CD4-positive, alpha-beta T cell (primary cell): ENCODE measurements at regions not wholly inside any gene's neighbourhood (a gene's known extent, or its start where the extent isn't known, plus 50 kb on each side); places are given as distances from the start of the nearest gene placed in this dataset.

ENCODE experiments used
- ATAC-seq: fragments of 200-7000 bp; cut with Tn5 transposase; one replicate; pipeline ENCODE4 v1.10.0; 2022; ENCODE audit warnings: mild to moderate bottlenecking; ENCODE audit not compliant: poor library complexity
- CTCF ChIA-PET: fragments of 350-600 bp; sonication (Branson Sonifier 250); formaldehyde crosslinking; loops from one replicate; lab custom pipeline; 2021; ENCODE audit warnings: antibody characterized with exemption, inconsistent platforms; lab: Charles Lee
- POLR2A ChIA-PET: fragments of 350-600 bp; sonication (Branson Sonifier 250); formaldehyde crosslinking; loops from one replicate; lab custom pipeline; 2021; ENCODE audit warnings: antibody characterized with exemption, inconsistent platforms; lab: Charles Lee
- DNase-seq, 14 experiments: peaks; one replicate each; pipeline ENCODE4 v3.0.0-alpha.2; 2013 to 2020; ENCODE audit warnings: mixed read lengths in 2 of 14
- H3K27ac ChIP-seq, 2 donors: one replicate each; pipeline versions ENCODE4 v1.5.1 to v1.7.0; 2013; ENCODE audit warnings: low read length in 2 of 2, low read depth in 1 of 2, mild to moderate bottlenecking in 1 of 2
- H3K27me3 ChIP-seq, 2 experiments: 1 replicate in 1 of 2; 2 replicates in 1 of 2; pipeline versions ENCODE4 v1.6.1 to v1.7.0; 2013; ENCODE audit warnings: low read length in 2 of 2, control low read depth in 1 of 2, mild to moderate bottlenecking in 1 of 2, moderate library complexity in 1 of 2; ENCODE audit not compliant: insufficient read depth in 2 of 2, control insufficient read depth in 1 of 2
- H3K36me3 ChIP-seq: one replicate; pipeline ENCODE4 v1.6.1; 2013; ENCODE audit warnings: low read length, control low read depth; ENCODE audit not compliant: insufficient read depth
- H3K4me1 ChIP-seq: one replicate; pipeline ENCODE4 v1.6.1; 2013; ENCODE audit warnings: low read length, control low read depth; ENCODE audit not compliant: insufficient read depth
- H3K4me3 ChIP-seq: one replicate; pipeline ENCODE4 v1.5.1; 2013; ENCODE audit warnings: mild to moderate bottlenecking, low read length, moderate library complexity
- H3K9me3 ChIP-seq, 2 experiments: 1 replicate in 1 of 2; 2 replicates in 1 of 2; pipeline versions ENCODE4 v1.6.1 to v1.7.0; 2013; ENCODE audit warnings: low read length in 2 of 2, mild to moderate bottlenecking in 2 of 2, control low read depth in 1 of 2, moderate library complexity in 1 of 2; ENCODE audit not compliant: control insufficient read depth in 1 of 2, insufficient read depth in 1 of 2
- H3K27ac Mint-ChIP-seq: one replicate; pipeline ENCODE4 v1.8.0; 2020; ENCODE audit warnings: mixed read lengths
- H3K27me3 Mint-ChIP-seq: one replicate; pipeline ENCODE4 v1.8.0; 2021; ENCODE audit warnings: mixed read lengths
- H3K36me3 Mint-ChIP-seq: one replicate; pipeline ENCODE4 v1.8.0; 2021; ENCODE audit warnings: low read depth, mixed read lengths
- H3K4me1 Mint-ChIP-seq: one replicate; pipeline ENCODE4 v1.8.0; 2021; ENCODE audit warnings: low read depth, mixed read lengths
- H3K4me3 Mint-ChIP-seq: one replicate; pipeline ENCODE4 v1.8.0; 2020; ENCODE audit warnings: mild to moderate bottlenecking, mixed read lengths
- H3K9me3 Mint-ChIP-seq: one replicate; pipeline ENCODE4 v1.8.0; 2020; ENCODE audit warnings: mixed read lengths
- intact Hi-C, 2 experiments: fragments of 100-400 bp; cut with DNase I in 1 of 2; cut with micrococcal nuclease in 1 of 2; formaldehyde crosslinking; loops; one replicate each; pipeline versions ENCODE4 v1.15.1 to v1.9.0; 2023 to 2025; cut with DNase I, micrococcal nuclease
- TF ChIP-seq, protein P1 (sequence below): fragments of 200-600 bp; IDR thresholded peaks from one replicate; pipeline ENCODE4 v1.8.0; 2022; ENCODE audit warnings: antibody characterized with exemption, mild to moderate bottlenecking

- H3K4me3 ChIP-seq = peak overlapping the region; percentile 50
- DNase-seq (peak in 4 of 14 experiments; percentile 51 to 74 (median 66)), ATAC-seq (peak; percentile 28)
- peaks cover 91% of the 10 kb centered on the region for H3K4me1 Mint-ChIP-seq
- no peaks in the 10 kb centered on the region for H3K9me3 ChIP-seq
- no peaks in the 10 kb centered on the region for H3K36me3 Mint-ChIP-seq
- intact Hi-C loops = loop anchor here (1.0 to 10.0 kb wide), 3 partner anchors 36 to 91 kb away; no protein-coding TSS in a partner anchor
- H3K27ac ChIP-seq = peak overlapping the region; percentile 38 to 79
- H3K27ac Mint-ChIP-seq = peak overlapping the region; percentile 88
- H3K9me3 Mint-ChIP-seq = peaks cover 2% of the 10 kb centered on the region
- peaks cover 72% of the 10 kb centered on the region for H3K4me1 ChIP-seq
- peak overlapping the region; percentile 70 for H3K4me3 Mint-ChIP-seq
- TF ChIP-seq, protein P1, sequence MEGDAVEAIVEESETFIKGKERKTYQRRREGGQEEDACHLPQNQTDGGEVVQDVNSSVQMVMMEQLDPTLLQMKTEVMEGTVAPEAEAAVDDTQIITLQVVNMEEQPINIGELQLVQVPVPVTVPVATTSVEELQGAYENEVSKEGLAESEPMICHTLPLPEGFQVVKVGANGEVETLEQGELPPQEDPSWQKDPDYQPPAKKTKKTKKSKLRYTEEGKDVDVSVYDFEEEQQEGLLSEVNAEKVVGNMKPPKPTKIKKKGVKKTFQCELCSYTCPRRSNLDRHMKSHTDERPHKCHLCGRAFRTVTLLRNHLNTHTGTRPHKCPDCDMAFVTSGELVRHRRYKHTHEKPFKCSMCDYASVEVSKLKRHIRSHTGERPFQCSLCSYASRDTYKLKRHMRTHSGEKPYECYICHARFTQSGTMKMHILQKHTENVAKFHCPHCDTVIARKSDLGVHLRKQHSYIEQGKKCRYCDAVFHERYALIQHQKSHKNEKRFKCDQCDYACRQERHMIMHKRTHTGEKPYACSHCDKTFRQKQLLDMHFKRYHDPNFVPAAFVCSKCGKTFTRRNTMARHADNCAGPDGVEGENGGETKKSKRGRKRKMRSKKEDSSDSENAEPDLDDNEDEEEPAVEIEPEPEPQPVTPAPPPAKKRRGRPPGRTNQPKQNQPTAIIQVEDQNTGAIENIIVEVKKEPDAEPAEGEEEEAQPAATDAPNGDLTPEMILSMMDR = peak; percentile 47
- H3K27me3 Mint-ChIP-seq = no peaks in the 10 kb centered on the region
- no peaks in the 10 kb centered on the region for H3K27me3 ChIP-seq
- ChIA-PET CTCF (interaction anchor here (1.2 to 3.0 kb wide), 8 partner anchors 10 to 106 kb away, joined by 4 to 16 read pairs (median 11); no protein-coding TSS in a partner anchor), POLR2A (interaction anchor here (0.9 to 6.1 kb wide), 11 partner anchors 11 to 160 kb away, joined by 3 to 42 read pairs (median 21); no protein-coding TSS in a partner anchor)
- H3K36me3 ChIP-seq = no peaks in the 10 kb centered on the region
Observed at GRCh38 chr10:33115738-33116719, 158.0 kb upstream of the ITGB1 start.

DNA sequence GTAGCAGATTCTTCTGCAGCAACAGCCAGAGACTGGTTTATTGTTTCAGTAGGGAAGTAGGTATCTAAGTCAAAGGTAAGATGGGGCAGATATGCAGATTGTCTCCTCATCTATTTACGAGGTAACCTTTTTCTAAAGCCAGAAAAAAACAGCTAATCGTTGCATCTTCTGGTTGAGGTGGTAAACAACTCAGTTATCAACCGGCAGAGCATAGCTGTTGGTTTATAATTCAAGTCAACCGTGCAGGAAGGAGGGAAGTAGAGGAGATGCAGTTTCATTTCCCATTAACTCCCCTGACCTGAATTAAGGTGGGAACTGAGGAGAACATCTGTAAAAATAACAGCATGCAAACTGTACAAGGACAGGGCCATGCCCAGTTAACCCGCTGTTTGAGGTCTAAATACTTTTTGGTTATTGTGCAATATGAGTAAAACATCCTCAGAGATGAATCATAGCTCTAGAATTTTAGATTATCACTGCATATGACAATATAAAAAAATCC is 156.5 kb upstream of the ITGB1 start:
- no peaks in the 10 kb centered on the region for H3K9me3 Mint-ChIP-seq
- peak overlapping the region; percentile 50 for H3K4me3 ChIP-seq
- TF ChIP-seq, protein P1 = no peak
- H3K27ac ChIP-seq = peak overlapping the region; percentile 33 to 79
- H3K27ac Mint-ChIP-seq = peak overlapping the region; percentile 75
- no peaks in the 10 kb centered on the region for H3K27me3 ChIP-seq
- no peaks in the 10 kb centered on the region for H3K9me3 ChIP-seq
- no peaks in the 10 kb centered on the region for H3K27me3 Mint-ChIP-seq
- peak in 4 of 14 experiments; percentile 34 to 76 (median 70) for DNase-seq
- H3K36me3 Mint-ChIP-seq = no peaks in the 10 kb centered on the region
- CTCF ChIA-PET = interaction anchor here (0.6 to 3.0 kb wide), 3 partner anchors 41 to 105 kb away, joined by 3 to 15 read pairs (median 8); no protein-coding TSS in a partner anchor
- H3K4me1 ChIP-seq = peaks cover 82% of the 10 kb centered on the region
- peaks cover 91% of the 10 kb centered on the region for H3K4me1 Mint-ChIP-seq
- H3K36me3 ChIP-seq = no peaks in the 10 kb centered on the region
- peak; percentile 47 for ATAC-seq
- POLR2A ChIA-PET = interaction anchor here (1.4 to 6.1 kb wide), 8 partner anchors 12 to 105 kb away, joined by 4 to 42 read pairs (median 28); no protein-coding TSS in a partner anchor
- intact Hi-C loops = loop anchor here (5.0 to 10.0 kb wide), 2 partner anchors 90 to 92 kb away; no protein-coding TSS in a partner anchor
- peak overlapping the region; percentile 51 for H3K4me3 Mint-ChIP-seq

DNA sequence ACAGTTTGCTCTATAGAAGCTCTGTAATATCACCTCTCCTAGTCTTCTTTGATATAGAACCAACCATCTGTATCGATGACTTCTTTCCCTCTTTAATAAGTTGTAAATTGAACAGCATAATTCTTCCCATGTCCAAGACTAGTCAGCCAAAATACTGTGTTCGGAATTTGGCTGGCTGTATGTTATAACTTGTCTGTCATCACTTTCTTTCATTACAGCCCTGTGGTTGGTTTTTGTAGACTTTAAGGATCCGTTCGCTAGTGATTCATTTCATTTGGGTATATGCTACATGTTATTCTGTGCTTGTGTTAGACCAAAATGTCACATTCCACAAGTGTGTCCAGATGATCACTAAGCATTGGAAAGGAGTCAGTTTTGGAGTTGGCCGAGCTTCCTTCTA is 155.4 kb upstream of the ITGB1 start:
- Histone ChIP-seq H3K9me3 (no peaks in the 10 kb centered on the region), H3K4me3 (peak overlapping the region; percentile 50), H3K27ac (peak overlapping the region; percentile 33 to 79), H3K4me1 (peaks cover 88% of the 10 kb centered on the region), H3K36me3 (no peaks in the 10 kb centered on the region), H3K27me3 (no peaks in the 10 kb centered on the region)
- CTCF ChIA-PET = interaction anchor here (1.3 to 2.2 kb wide), 2 partner anchors 21 to 42 kb away, joined by 3 to 8 read pairs; no protein-coding TSS in a partner anchor
- ATAC-seq (no peak), DNase-seq (no peak)
- intact Hi-C loops = loop anchor here (5.0 to 10.0 kb wide), 2 partner anchors 89 to 91 kb away; no protein-coding TSS in a partner anchor
- Mint-ChIP-seq H3K27me3 (no peaks in the 10 kb centered on the region), H3K36me3 (no peaks in the 10 kb centered on the region), H3K4me3 (peak overlapping the region; percentile 32), H3K27ac (peak overlapping the region; percentile 75), H3K4me1 (peaks cover 91% of the 10 kb centered on the region), H3K9me3 (no peaks in the 10 kb centered on the region)
- POLR2A ChIA-PET = interaction anchor here (3.5 to 6.1 kb wide), 5 partner anchors 12 to 85 kb away, joined by 21 to 42 read pairs (median 33); no protein-coding TSS in a partner anchor
- TF ChIP-seq, protein P1 = no peak
